ENCODE measurements at regions not wholly inside any gene's neighbourhood (a gene's known extent, or its start where the extent isn't known, plus 50 kb on each side); places are given as distances from the start of the nearest gene placed in this dataset.

GRCh38 chr20:7257692-7258466 is 490.4 kb downstream of the BMP2 start:
- no peak for TF ChIP-seq CTCF (IDR thresholded peaks at IDR 0.05)
- no peak for TF ChIP-seq REST (IDR thresholded peaks at IDR 0.05)
- TF ChIP-seq BCL3 (IDR thresholded peaks at IDR 0.05): no peak
- TF ChIP-seq CEBPB (IDR thresholded peaks at IDR 0.05): no peak
- no peak for TF ChIP-seq ZNF302 (CRISPR knock-in tag; IDR thresholded peaks at IDR 0.05)
- no peak for TF ChIP-seq MAX (IDR thresholded peaks at IDR 0.05)
- no peak for TF ChIP-seq JUN (IDR thresholded peaks at IDR 0.05)
- no peak for TF ChIP-seq EP300 (IDR thresholded peaks at IDR 0.05)
- no peak for TF ChIP-seq MYC (IDR thresholded peaks at IDR 0.05; ENCODE audit: borderline replicate concordance, low read length)
- TF ChIP-seq RFX5 (IDR thresholded peaks at IDR 0.05): no peak
- TF ChIP-seq USF2 (IDR thresholded peaks at IDR 0.05): no peak
- TF ChIP-seq ZFP36 (IDR thresholded peaks at IDR 0.05; ENCODE audit: borderline replicate concordance, partially characterized antibody): no peak

Measured in A549 (cell line).